T-cell (primary cell): ENCODE measurements at regions not wholly inside any gene's neighbourhood (a gene's known extent, or its start where the extent isn't known, plus 50 kb on each side); places are given as distances from the start of the nearest gene placed in this dataset.

Experiments
- ATAC-seq, 4 experiments: fragments of 200-7000 bp in 3 of 4; fragments of 150-1000 bp in 1 of 4; cut with Tn5 transposase; replicated peaks in 1 of 4; 1 replicate in 3 of 4; 2 replicates in 1 of 4; pipeline ENCODE4 v1.10.0; 2021; ENCODE audit warnings: moderate library complexity in 3 of 4, mild to moderate bottlenecking in 2 of 4, moderate number of reproducible peaks in 1 of 4
- CTCF ChIA-PET, 2 donors: fragments of 300-600 bp; sonication (Branson Sonifier 250); formaldehyde crosslinking; loops; one replicate each; lab custom pipeline; 2022; ENCODE audit warnings: antibody characterized with exemption in 2 of 2; lab: Charles Lee
- POLR2A ChIA-PET, 2 donors: fragments of 300-600 bp; sonication (Branson Sonifier 250); formaldehyde crosslinking; loops; one replicate each; lab custom pipeline; 2022; ENCODE audit warnings: antibody characterized with exemption in 2 of 2; lab: Charles Lee
- DNase-seq, 35 experiments: peaks; one replicate each; pipeline versions ENCODE4 v3.0.0 to v3.0.0-alpha.2; 2013 to 2023
- H3K27ac ChIP-seq: one replicate; pipeline ENCODE4 v1.5.1; 2013; ENCODE audit warnings: low read length
- H3K27me3 ChIP-seq, 2 experiments: replicated peaks in 1 of 2; 1 replicate in 1 of 2; 2 replicates in 1 of 2; pipeline versions ENCODE4 v1.6.1 to v1.7.0; 2013; ENCODE audit warnings: low read length in 1 of 2, mixed read lengths in 1 of 2; ENCODE audit not compliant: control insufficient read depth in 2 of 2, insufficient read depth in 2 of 2; ENCODE audit errors: extremely low read depth in 1 of 2
- H3K36me3 ChIP-seq, 2 donors: 1 replicate in 1 of 2; 2 replicates in 1 of 2; pipeline versions ENCODE4 v1.6.1 to v1.7.0; 2013; ENCODE audit warnings: low read length in 1 of 2; ENCODE audit not compliant: control insufficient read depth in 2 of 2, insufficient read depth in 1 of 2; ENCODE audit errors: extremely low read depth in 1 of 2
- H3K4me1 ChIP-seq, 2 experiments: 1 replicate in 1 of 2; 2 replicates in 1 of 2; pipeline versions ENCODE4 v1.6.1 to v1.7.0; 2013; ENCODE audit warnings: low read length in 2 of 2, mixed read lengths in 1 of 2; ENCODE audit not compliant: insufficient read depth in 2 of 2, control insufficient read depth in 1 of 2; ENCODE audit errors: extremely low read depth in 1 of 2
- H3K4me3 ChIP-seq, 2 donors: 1 replicate in 1 of 2; 2 replicates in 1 of 2; pipeline versions ENCODE4 v1.5.1 to v1.7.0; 2013; ENCODE audit warnings: mild to moderate bottlenecking in 2 of 2, low read length in 1 of 2, moderate library complexity in 1 of 2; ENCODE audit not compliant: control insufficient read depth in 1 of 2; ENCODE audit errors: extremely low read depth in 1 of 2
- H3K9me3 ChIP-seq: 2 replicates; pipeline ENCODE4 v1.7.0; 2013
- H3K27ac Mint-ChIP-seq, 2 donors: one replicate each; pipeline ENCODE4 v1.8.0; 2020 to 2021; ENCODE audit warnings: mild to moderate bottlenecking in 2 of 2, mixed read lengths in 2 of 2
- H3K27me3 Mint-ChIP-seq, 2 donors: one replicate each; pipeline ENCODE4 v1.8.0; 2021 to 2022; ENCODE audit warnings: mixed read lengths in 2 of 2
- H3K36me3 Mint-ChIP-seq: one replicate; pipeline ENCODE4 v1.8.0; 2021; ENCODE audit warnings: mixed read lengths
- H3K4me1 Mint-ChIP-seq, 3 donors: one replicate each; pipeline ENCODE4 v1.8.0; 2020 to 2022; ENCODE audit warnings: mixed read lengths in 3 of 3, mild to moderate bottlenecking in 1 of 3
- H3K4me3 Mint-ChIP-seq, 3 donors: one replicate each; pipeline ENCODE4 v1.8.0; 2020 to 2022; ENCODE audit warnings: mild to moderate bottlenecking in 3 of 3, mixed read lengths in 3 of 3, moderate library complexity in 3 of 3
- H3K9me3 Mint-ChIP-seq, 3 donors: one replicate each; pipeline ENCODE4 v1.8.0; 2020 to 2022; ENCODE audit warnings: mixed read lengths in 3 of 3
- WGBS: methylation state at CpG from one replicate; pipeline ENCODE4 v1.1.5; 2013; ENCODE audit warnings: missing lambda C conversion rate; ENCODE audit not compliant: insufficient coverage; 5-methylcytosine and 5-hydroxymethylcytosine counted together

DNA sequence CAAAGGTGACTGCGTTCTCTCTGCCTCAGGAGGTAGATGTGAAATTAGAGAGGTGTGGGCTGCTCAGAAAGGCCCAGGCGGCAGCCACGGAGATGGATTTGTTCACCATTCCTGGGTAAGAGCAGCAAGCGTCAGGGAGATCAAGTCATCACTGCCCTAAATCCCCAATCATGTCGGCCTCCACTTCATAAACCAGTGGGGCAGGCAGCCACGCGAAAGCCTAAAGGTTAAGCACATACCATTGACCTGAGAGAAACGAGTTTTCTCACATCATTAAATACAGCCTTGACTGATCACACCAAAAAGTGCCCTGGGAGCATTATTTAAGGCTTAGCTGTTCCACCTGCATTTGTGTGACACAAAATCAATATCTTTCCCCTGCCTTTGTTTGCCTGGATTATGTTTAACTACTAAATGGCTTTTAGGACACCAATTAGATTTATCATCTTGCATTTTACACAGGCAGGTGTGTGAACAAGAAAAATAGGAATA lies 50.7 kb upstream of the FOXB1 start:
- H3K4me1 Mint-ChIP-seq = no peaks in the 10 kb centered on the region
- H3K4me3 Mint-ChIP-seq = no peak overlapping the region
- Histone ChIP-seq H3K4me1 (no peaks in the 10 kb centered on the region), H3K9me3 (peaks cover 2% of the 10 kb centered on the region), H3K4me3 (no peak overlapping the region), H3K36me3 (no peaks in the 10 kb centered on the region), H3K27ac (no peak overlapping the region), H3K27me3 (peaks cover 0 to 4% of the 10 kb centered on the region in 2 experiments)
- no peak overlapping the region for H3K27ac Mint-ChIP-seq
- DNase-seq (no peak), ATAC-seq (no peak)
- CTCF ChIA-PET = no interaction called here
- H3K27me3 Mint-ChIP-seq = peaks cover 8 to 12% of the 10 kb centered on the region in 2 donors
- peaks cover 0 to 12% (median 0%) of the 10 kb centered on the region in 3 donors for H3K9me3 Mint-ChIP-seq
- WGBS = 78% methylated on average over 5 of the region's 8 CpGs
- POLR2A ChIA-PET = no interaction called here
- H3K36me3 Mint-ChIP-seq = no peaks in the 10 kb centered on the region

DNA sequence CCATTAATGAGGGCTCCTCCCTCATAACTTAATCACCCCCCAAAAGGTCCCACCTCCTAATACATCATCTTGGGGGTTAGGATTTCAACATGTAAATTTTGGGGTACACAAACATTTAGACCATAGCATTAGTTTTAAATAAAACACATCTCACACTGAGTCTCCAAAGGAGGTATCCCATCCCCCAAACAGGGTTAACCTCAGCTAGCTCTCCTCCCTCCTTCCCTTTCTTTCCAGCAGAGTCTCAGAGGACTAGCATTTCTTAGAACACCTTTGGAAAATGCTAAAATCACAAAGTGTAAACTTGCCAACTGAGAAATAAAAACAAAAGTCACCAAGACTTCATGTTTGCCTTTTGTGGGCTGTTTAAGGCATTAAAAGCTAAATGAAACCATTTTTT lies 51.2 kb upstream of the FOXB1 start:
- Histone ChIP-seq H3K36me3 (no peaks in the 10 kb centered on the region), H3K9me3 (peaks cover 2% of the 10 kb centered on the region), H3K4me3 (no peak overlapping the region), H3K4me1 (no peaks in the 10 kb centered on the region), H3K27me3 (peaks cover 0 to 4% of the 10 kb centered on the region in 2 experiments), H3K27ac (no peak overlapping the region)
- ATAC-seq = no peak
- POLR2A ChIA-PET = no interaction called here
- CTCF ChIA-PET = no interaction called here
- no peak for DNase-seq
- peaks cover 0 to 9% (median 0%) of the 10 kb centered on the region in 3 donors for H3K9me3 Mint-ChIP-seq
- no peak overlapping the region for H3K4me3 Mint-ChIP-seq
- H3K4me1 Mint-ChIP-seq = no peaks in the 10 kb centered on the region
- peaks cover 8 to 12% of the 10 kb centered on the region in 2 donors for H3K27me3 Mint-ChIP-seq
- no peak overlapping the region for H3K27ac Mint-ChIP-seq
- H3K36me3 Mint-ChIP-seq = no peaks in the 10 kb centered on the region

DNA sequence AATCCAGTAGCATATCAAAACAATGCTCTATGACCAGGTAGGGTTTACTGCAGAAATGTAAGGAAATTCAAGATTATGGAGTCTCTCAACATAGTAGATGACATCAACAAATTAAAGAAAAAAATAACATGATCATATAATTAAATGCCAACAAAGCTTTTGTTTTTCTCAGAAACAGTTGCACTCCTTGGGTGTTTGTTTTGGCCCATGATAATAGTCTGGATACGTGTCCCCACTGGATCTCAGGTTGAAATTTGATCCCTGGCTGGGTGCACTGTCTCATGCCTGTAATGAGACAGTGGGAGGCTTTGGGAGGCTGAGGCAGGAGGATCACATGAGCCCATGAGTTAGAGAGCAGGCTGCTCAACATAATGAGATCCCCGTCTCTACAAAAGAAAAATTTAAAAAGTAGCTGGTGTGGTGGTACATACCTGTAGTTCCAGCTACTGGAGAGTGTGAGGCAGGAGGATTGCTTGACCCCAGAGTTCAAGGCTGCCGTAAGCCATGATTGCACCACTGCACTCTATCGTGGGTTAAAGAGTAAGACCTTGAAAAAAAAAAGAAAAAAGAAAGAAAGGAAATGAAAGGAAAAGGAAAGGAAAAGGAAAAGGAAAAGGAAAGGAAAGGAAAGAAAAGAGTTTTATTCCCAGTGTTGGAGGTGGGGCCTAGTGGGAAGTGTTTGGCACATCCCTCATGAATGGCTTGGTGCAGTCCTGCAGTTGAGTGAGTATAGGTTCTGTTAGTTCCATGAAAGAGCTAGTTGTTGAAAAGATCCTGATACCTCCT lies 53.3 kb upstream of the FOXB1 start:
- CTCF ChIA-PET = interaction anchor here in 1 of 2 donors (1.2 kb wide), 1 partner anchor 9 kb away, joined by 3 read pairs; no protein-coding TSS in a partner anchor
- 92% methylated on average over 4 of the region's 4 CpGs for WGBS

DNA sequence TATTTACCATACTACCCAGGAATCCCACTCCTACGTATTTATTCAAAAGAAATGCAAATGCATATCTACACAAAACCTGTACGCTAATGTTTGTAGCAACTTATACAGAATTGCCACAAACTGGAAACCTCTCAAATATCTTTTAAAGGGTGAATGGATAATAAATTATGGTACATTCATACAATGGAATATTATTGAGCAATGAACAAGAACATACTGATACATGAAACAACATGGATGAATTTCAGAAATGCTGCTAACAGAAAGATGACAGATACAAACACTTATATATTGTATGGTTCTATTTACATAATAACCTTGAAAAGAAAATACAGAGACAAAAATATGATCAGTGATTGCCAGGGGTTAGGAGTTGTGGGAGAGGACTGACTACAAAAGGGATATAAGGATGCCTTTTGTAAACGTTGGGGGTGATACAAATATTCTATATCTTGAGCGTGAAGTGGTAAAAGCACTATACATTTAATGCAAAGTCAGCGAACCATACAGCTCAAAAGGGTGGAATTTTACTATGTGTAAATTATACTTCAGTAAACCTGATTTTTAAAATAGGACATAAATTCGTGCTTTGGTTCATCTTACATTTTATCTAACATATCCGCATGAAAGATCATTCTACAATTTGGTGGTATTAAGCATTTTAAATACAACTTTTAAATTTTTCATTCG lies 55.0 kb upstream of the FOXB1 start:
- H3K4me3 Mint-ChIP-seq = no peak overlapping the region
- no peaks in the 10 kb centered on the region for H3K36me3 ChIP-seq
- no peak overlapping the region for H3K4me3 ChIP-seq
- ATAC-seq = no peak
- no CpG with 5 or more reads among the region's 8 CpGs for WGBS
- H3K9me3 ChIP-seq = no peaks in the 10 kb centered on the region
- no peaks in the 10 kb centered on the region for H3K4me1 ChIP-seq
- H3K27me3 ChIP-seq = peaks cover 0 to 6% of the 10 kb centered on the region in 2 experiments
- POLR2A ChIA-PET = no interaction called here
- no peaks in the 10 kb centered on the region for H3K36me3 Mint-ChIP-seq
- no peak overlapping the region for H3K27ac Mint-ChIP-seq
- H3K27ac ChIP-seq = no peak overlapping the region
- peaks cover 0 to 8% of the 10 kb centered on the region in 2 donors for H3K27me3 Mint-ChIP-seq
- no peaks in the 10 kb centered on the region for H3K4me1 Mint-ChIP-seq
- no peak for DNase-seq
- H3K9me3 Mint-ChIP-seq = peaks cover 0 to 3% (median 0%) of the 10 kb centered on the region in 3 donors
- CTCF ChIA-PET = no interaction called here

More for the DNA sequence above, 53.3 kb upstream of the FOXB1 start:
- ATAC-seq = no peak
- H3K27me3 ChIP-seq = peaks cover 0 to 4% of the 10 kb centered on the region in 2 experiments
- no peaks in the 10 kb centered on the region for H3K36me3 Mint-ChIP-seq
- no peak overlapping the region for H3K27ac Mint-ChIP-seq
- peaks cover under 1 to 4% of the 10 kb centered on the region in 2 donors for H3K27me3 Mint-ChIP-seq
- H3K4me3 Mint-ChIP-seq = no peak overlapping the region
- no peaks in the 10 kb centered on the region for H3K9me3 ChIP-seq
- no peak overlapping the region for H3K4me3 ChIP-seq
- peaks cover 0 to 9% (median 0%) of the 10 kb centered on the region in 3 donors for H3K9me3 Mint-ChIP-seq
- DNase-seq = no peak
- H3K4me1 Mint-ChIP-seq = no peaks in the 10 kb centered on the region
- POLR2A ChIA-PET = interaction anchor here in 1 of 2 donors (0.7 kb wide), 1 partner anchor 168 kb away, joined by 3 read pairs; no protein-coding TSS in a partner anchor
- no peak overlapping the region for H3K27ac ChIP-seq
- H3K36me3 ChIP-seq = no peaks in the 10 kb centered on the region
- no peaks in the 10 kb centered on the region for H3K4me1 ChIP-seq

DNA sequence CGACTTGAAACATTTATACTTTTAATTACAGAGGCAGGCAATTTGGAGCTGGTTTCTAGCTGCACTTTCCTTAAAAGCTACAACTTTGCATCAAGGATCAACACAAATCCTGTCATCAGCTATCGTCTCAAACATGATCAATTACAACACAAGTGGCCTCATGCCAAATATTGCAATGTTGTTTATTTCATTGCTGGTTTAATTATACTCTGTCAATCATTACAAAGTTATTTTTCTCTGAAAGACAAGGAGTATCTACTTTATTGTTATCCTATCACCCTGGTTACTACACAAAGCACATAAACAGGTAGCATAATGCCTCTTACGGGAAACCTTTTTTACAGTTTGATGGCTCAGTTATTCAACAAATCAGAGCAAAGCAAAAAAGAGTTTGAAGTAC lies 58.0 kb upstream of the FOXB1 start:
- CTCF ChIA-PET = interaction anchor here in 1 of 2 donors (0.8 kb wide), 1 partner anchor 575 kb away, joined by 6 read pairs; no protein-coding TSS in a partner anchor
- POLR2A ChIA-PET = no interaction called here

DNA sequence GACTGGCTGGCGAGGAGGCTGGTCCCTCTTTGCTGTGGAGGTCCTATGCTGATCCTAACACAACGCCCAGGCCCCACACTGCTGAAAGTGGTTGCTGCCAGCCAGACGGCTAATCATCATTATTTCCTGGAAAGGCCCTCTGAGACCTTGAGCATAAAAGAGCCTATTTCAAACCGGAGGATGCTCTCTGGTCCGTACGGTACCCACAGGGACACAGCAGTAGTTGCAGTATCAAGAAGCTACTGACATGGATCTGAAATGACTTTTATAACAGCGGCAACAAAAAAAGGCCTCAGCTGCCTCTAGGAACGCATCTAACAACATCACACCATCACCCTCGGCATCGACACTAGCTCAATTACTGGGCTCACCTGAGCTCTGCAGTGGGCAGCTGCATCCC lies 59.1 kb upstream of the FOXB1 start:
- H3K9me3 Mint-ChIP-seq = no peaks in the 10 kb centered on the region
- ChIA-PET POLR2A (no interaction called here), CTCF (no interaction called here)
- H3K4me1 Mint-ChIP-seq = no peaks in the 10 kb centered on the region
- H3K36me3 Mint-ChIP-seq = no peaks in the 10 kb centered on the region
- Histone ChIP-seq H3K27me3 (peaks cover 0 to 8% of the 10 kb centered on the region in 2 experiments), H3K4me3 (no peak overlapping the region), H3K36me3 (no peaks in the 10 kb centered on the region), H3K9me3 (no peaks in the 10 kb centered on the region), H3K27ac (no peak overlapping the region), H3K4me1 (no peaks in the 10 kb centered on the region)
- DNase-seq (no peak), ATAC-seq (no peak)
- H3K27me3 Mint-ChIP-seq = peaks cover 8 to 18% of the 10 kb centered on the region in 2 donors
- no peak overlapping the region for H3K4me3 Mint-ChIP-seq
- H3K27ac Mint-ChIP-seq = no peak overlapping the region
- WGBS = 87% methylated on average over 10 of the region's 10 CpGs

More for the DNA sequence above, 58.0 kb upstream of the FOXB1 start:
- Histone ChIP-seq H3K9me3 (no peaks in the 10 kb centered on the region), H3K36me3 (no peaks in the 10 kb centered on the region), H3K4me1 (no peaks in the 10 kb centered on the region), H3K27ac (no peak overlapping the region), H3K27me3 (peaks cover 0 to 5% of the 10 kb centered on the region in 2 experiments), H3K4me3 (no peak overlapping the region)
- 100% methylated on average over 1 of the region's 3 CpGs for WGBS
- DNase-seq (no peak), ATAC-seq (no peak)
- H3K27me3 Mint-ChIP-seq = peaks cover 8 to 18% of the 10 kb centered on the region in 2 donors
- H3K36me3 Mint-ChIP-seq = no peaks in the 10 kb centered on the region
- H3K9me3 Mint-ChIP-seq = no peaks in the 10 kb centered on the region
- H3K27ac Mint-ChIP-seq = no peak overlapping the region
- no peak overlapping the region for H3K4me3 Mint-ChIP-seq
- no peaks in the 10 kb centered on the region for H3K4me1 Mint-ChIP-seq
